Neural progenitor cell (in vitro differentiated cells): ENCODE measurements at regions not wholly inside any gene's neighbourhood (a gene's known extent, or its start where the extent isn't known, plus 50 kb on each side); places are given as distances from the start of the nearest gene placed in this dataset.
"Not testable (repeated sequence)": the region's sequence is repeated elsewhere in the genome, so short reads cannot be mapped to it uniquely, and the experiment has no call there.

Source experiments
- CTCF ChIP-seq: fragments of 200-600 bp; sonication (generic); IDR thresholded peaks from 2 replicates; pipeline ENCODE4 v1.5.1; 2017; ENCODE audit warnings: antibody characterized with exemption, mild to moderate bottlenecking
- EZH2 ChIP-seq: fragments of 200-600 bp; sonication (generic); IDR thresholded peaks from 2 replicates; pipeline ENCODE4 v1.6.1; 2017; ENCODE audit warnings: antibody characterized with exemption, mild to moderate bottlenecking, moderate library complexity
- EZH2phosphoT487 ChIP-seq: fragments of 200-600 bp; sonication (generic); IDR thresholded peaks from 2 replicates; pipeline ENCODE4 v1.6.1; 2017; ENCODE audit warnings: antibody characterized with exemption

- TF ChIP-seq CTCF, EZH2, EZH2phosphoT487: not testable (repeated sequence)
Observed at GRCh38 chr2:87610974-87611373, 136.9 kb upstream of the PLGLB2 start.
